Gastrocnemius medialis (tissue), 4 donors: ENCODE measurements at regions not wholly inside any gene's neighbourhood (a gene's known extent, or its start where the extent isn't known, plus 50 kb on each side); places are given as distances from the start of the nearest gene placed in this dataset.
"Not testable (repeated sequence)": the region's sequence is repeated elsewhere in the genome, so short reads cannot be mapped to it uniquely, and the experiment has no call there.

Experiments used
- ATAC-seq, 2 donors: fragments of 150-250 bp; one replicate each; pipeline ENCODE4 v1.9.1; 2016
- DNase-seq, 2 donors: peaks; one replicate each; pipeline ENCODE4 v3.0.0-alpha.2; 2019
- H3K27ac ChIP-seq, 4 donors: fragments of 200-600 bp; sonication (generic); 1 replicate in 1 of 4; 2 replicates in 3 of 4; pipeline ENCODE4 v1.5.1; 2016 to 2018; ENCODE audit warnings: mild to moderate bottlenecking in 2 of 4, moderate library complexity in 1 of 4
- H3K27me3 ChIP-seq, 3 donors: fragments of 200-600 bp; sonication (generic) in 2 of 3; 1 replicate in 1 of 3; 2 replicates in 2 of 3; pipeline versions ENCODE4 v1.5.1 to v1.6.0; 2016 to 2019; ENCODE audit warnings: mild to moderate bottlenecking in 1 of 3, moderate library complexity in 1 of 3
- H3K36me3 ChIP-seq, 2 donors: fragments of 200-600 bp; sonication (generic) in 1 of 2; one replicate each; pipeline ENCODE4 v1.5.1; 2017 to 2018
- H3K4me1 ChIP-seq, 2 donors: fragments of 200-600 bp; sonication (generic) in 1 of 2; one replicate each; pipeline ENCODE4 v1.5.1; 2016 to 2017; ENCODE audit warnings: mild to moderate bottlenecking in 2 of 2
- H3K4me3 ChIP-seq, 4 donors: fragments of 200-600 bp; sonication (generic) in 3 of 4; 1 replicate in 1 of 4; 2 replicates in 3 of 4; pipeline ENCODE4 v1.5.1; 2016 to 2019; ENCODE audit warnings: mild to moderate bottlenecking in 2 of 4
- H3K9me3 ChIP-seq, 3 donors: fragments of 200-600 bp; sonication (generic) in 2 of 3; 1 replicate in 1 of 3; 2 replicates in 2 of 3; pipeline ENCODE4 v1.5.1; 2016 to 2019
- POLR2A ChIP-seq, 2 donors: fragments of 450-650 bp; IDR thresholded peaks; one replicate each; pipeline ENCODE4 v1.6.1; 2017; ENCODE audit warnings: antibody characterized with exemption in 2 of 2, mild to moderate bottlenecking in 2 of 2, moderate library complexity in 2 of 2
- in situ Hi-C, 4 donors: fragments of 200-750 bp; cut with MboI; loops; one replicate each; pipeline versions ENCODE4 v1.15.0 to v1.8.0; 2017; ENCODE audit warnings: low sequenced_read_pairs in 4 of 4
- intact Hi-C: fragments of 100-400 bp; cut with DNase I; formaldehyde crosslinking; loops from one replicate; pipeline ENCODE4 v1.15.1; 2023; ENCODE audit warnings: low total_unique reads
- TF ChIP-seq, protein P1 (sequence below), 5 experiments: fragments of 450-650 bp in 3 of 5; fragments of 200-600 bp in 2 of 5; sonication (generic) in 2 of 5; IDR thresholded peaks in 4 of 5; conservative IDR thresholded peaks in 1 of 5; 1 replicate in 4 of 5; 2 replicates in 1 of 5; pipeline ENCODE4 v1.5.1; 2016 to 2019; ENCODE audit warnings: antibody characterized with exemption in 5 of 5, mild to moderate bottlenecking in 3 of 5, moderate library complexity in 3 of 5

DNA sequence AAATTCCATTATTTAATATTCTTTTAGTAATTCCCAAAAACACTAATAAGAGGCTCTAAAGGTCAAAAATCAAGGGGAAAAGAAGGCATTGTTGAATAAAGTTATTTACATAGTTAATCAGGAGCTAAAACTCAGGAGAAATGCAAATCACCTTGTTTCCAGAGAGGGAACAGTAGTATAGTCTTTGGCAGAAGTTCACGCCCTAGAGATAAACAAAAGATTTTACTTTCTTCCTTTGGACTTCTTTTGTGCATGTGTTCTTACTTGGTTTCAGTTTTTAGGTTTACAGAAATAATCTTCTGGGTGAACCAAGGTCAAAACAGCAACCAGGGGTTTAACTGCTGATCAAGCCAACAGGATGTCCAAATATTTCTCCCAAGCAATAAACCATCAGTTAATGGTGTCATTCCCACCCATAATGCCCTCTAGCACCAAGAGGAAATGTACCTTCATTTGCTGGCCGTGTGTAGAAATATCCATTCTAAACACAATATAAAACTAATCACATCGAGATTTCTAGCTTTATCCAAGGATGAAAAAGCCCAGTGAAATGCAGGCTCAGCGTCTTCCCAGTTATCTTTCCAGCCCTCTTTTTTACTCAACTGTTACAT is 518.8 kb upstream of the SOX9 start:
- ATAC-seq (no peak), DNase-seq (no peak)
- in situ Hi-C loops, result no loop called here
- no peak overlapping the region for H3K4me3 ChIP-seq
- no peaks in the 10 kb centered on the region for H3K27me3 ChIP-seq
- no peak for TF ChIP-seq POLR2A (IDR thresholded peaks at IDR 0.05)
- TF ChIP-seq, protein P1, sequence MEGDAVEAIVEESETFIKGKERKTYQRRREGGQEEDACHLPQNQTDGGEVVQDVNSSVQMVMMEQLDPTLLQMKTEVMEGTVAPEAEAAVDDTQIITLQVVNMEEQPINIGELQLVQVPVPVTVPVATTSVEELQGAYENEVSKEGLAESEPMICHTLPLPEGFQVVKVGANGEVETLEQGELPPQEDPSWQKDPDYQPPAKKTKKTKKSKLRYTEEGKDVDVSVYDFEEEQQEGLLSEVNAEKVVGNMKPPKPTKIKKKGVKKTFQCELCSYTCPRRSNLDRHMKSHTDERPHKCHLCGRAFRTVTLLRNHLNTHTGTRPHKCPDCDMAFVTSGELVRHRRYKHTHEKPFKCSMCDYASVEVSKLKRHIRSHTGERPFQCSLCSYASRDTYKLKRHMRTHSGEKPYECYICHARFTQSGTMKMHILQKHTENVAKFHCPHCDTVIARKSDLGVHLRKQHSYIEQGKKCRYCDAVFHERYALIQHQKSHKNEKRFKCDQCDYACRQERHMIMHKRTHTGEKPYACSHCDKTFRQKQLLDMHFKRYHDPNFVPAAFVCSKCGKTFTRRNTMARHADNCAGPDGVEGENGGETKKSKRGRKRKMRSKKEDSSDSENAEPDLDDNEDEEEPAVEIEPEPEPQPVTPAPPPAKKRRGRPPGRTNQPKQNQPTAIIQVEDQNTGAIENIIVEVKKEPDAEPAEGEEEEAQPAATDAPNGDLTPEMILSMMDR (IDR thresholded peaks at IDR 0.05 in 4 of 5, conservative IDR thresholded peaks at IDR 0.05 in 1 of 5), result no peak
- intact Hi-C loops, result no loop called here
- H3K27ac ChIP-seq, result no peak overlapping the region
- H3K9me3 ChIP-seq, result no peaks in the 10 kb centered on the region
- no peaks in the 10 kb centered on the region for H3K4me1 ChIP-seq
- H3K36me3 ChIP-seq, result no peaks in the 10 kb centered on the region

DNA sequence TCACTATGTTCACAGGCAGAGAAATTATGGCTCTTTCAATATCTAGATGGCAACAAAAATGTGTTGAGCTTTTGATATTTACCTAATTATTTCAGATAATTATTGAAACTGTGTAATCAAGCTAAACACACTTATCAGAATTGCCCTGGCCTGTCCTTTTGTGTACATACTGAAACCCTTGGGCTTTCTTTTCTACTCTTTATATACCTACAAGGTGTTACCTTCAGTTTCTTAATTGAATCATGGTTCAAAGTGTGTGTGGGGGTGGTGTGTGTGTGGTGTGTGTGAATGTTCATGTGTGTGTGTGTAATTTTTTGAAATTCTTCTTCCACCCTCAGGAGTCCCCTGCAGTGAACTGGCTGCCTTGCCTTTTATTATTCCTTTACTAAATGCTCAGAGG is 506.8 kb upstream of the SOX9 start:
- in situ Hi-C loops, result no loop called here
- DNase-seq, result no peak
- no peaks in the 10 kb centered on the region for H3K9me3 ChIP-seq
- no peak overlapping the region for H3K27ac ChIP-seq
- H3K27me3 ChIP-seq, result no peaks in the 10 kb centered on the region
- no peak for TF ChIP-seq POLR2A (IDR thresholded peaks at IDR 0.05)
- TF ChIP-seq, protein P1 (IDR thresholded peaks at IDR 0.05 in 4 of 5, conservative IDR thresholded peaks at IDR 0.05 in 1 of 5), result no peak
- intact Hi-C loops, result no loop called here
- ATAC-seq, result no peak
- H3K36me3 ChIP-seq, result no peaks in the 10 kb centered on the region
- no peak overlapping the region for H3K4me3 ChIP-seq
- H3K4me1 ChIP-seq, result no peaks in the 10 kb centered on the region

DNA sequence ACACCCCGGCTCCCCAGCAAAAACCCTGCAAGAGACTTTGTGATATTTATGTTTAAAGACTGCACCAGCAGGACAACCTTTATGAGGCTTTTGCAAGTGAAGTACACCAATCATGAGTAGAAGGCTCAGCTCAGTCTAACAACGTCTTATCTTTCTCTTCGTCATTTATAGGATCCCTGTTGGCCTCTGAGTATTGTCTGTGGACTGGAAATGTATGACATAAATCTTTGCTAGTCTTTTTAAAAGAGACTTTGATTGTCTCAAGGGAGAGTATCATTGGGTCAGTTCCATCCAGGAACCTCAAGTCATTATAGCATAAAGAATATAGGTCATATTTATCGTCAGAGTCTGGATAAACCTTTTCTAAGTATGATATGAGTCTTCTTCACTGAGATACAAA is 505.0 kb upstream of the SOX9 start:
- Histone ChIP-seq H3K4me3 (no peak overlapping the region), H3K27me3 (no peaks in the 10 kb centered on the region), H3K36me3 (no peaks in the 10 kb centered on the region), H3K4me1 (no peaks in the 10 kb centered on the region), H3K27ac (no peak overlapping the region), H3K9me3 (no peaks in the 10 kb centered on the region)
- in situ Hi-C loops, result no loop called here
- ATAC-seq (no peak), DNase-seq (no peak)
- intact Hi-C loops, result no loop called here
- no peak for TF ChIP-seq POLR2A (IDR thresholded peaks at IDR 0.05)
- TF ChIP-seq, protein P1 (IDR thresholded peaks at IDR 0.05 in 4 of 5, conservative IDR thresholded peaks at IDR 0.05 in 1 of 5), result no peak

DNA sequence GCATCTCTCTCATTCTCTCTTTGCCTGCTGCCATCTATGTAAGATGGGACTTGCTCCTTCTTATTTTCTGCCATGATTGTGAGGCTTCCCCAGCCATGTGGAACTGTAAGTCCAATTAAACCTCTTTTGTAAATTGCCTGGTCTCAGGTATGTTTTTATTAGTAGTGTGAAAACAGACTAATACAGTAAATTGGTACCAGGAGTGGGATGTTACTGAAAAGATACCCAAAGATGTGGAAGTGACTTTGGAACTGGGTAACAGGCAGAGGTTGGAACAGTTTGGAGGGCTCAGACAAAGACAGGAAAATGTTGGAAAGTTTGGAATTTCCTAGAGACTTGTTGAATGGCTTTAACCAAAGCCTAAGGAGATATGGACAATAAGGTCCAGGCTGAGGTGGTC is 503.1 kb upstream of the SOX9 start:
- H3K27ac ChIP-seq, H3K9me3 ChIP-seq, intact Hi-C loops, DNase-seq, H3K4me3 ChIP-seq, ATAC-seq, H3K27me3 ChIP-seq, H3K4me1 ChIP-seq, H3K36me3 ChIP-seq, in situ Hi-C loops: not testable (repeated sequence)

DNA sequence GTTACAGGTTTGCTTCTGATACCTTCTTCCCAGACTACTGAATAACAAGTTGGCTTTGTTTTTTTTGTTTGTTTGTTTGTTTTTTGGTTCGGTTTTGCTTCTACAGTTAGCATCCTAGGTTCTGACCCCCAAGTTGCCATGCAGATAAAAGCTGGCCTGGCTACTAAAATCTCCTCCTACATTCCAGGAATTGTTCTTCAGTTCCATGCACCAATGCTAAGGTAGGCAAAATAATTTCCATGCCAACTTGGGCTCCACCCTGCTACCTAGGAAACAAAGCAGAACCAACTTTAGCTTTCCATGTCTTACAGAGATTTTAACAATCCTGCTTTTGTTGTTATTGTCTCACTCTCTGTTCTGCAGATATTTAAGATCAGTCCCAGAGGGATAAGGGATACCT is 495.5 kb upstream of the SOX9 start:
- Histone ChIP-seq H3K27ac (no peak overlapping the region), H3K4me1 (no peaks in the 10 kb centered on the region), H3K36me3 (no peaks in the 10 kb centered on the region), H3K9me3 (no peaks in the 10 kb centered on the region), H3K4me3 (no peak overlapping the region), H3K27me3 (peaks cover 0 to 2% (median 0%) of the 10 kb centered on the region in 3 donors)
- intact Hi-C loops, result no loop called here
- DNase-seq, result no peak
- no peak for ATAC-seq
- no peak for TF ChIP-seq POLR2A (IDR thresholded peaks at IDR 0.05)
- TF ChIP-seq, protein P1 (IDR thresholded peaks at IDR 0.05 in 4 of 5, conservative IDR thresholded peaks at IDR 0.05 in 1 of 5), result no peak
- in situ Hi-C loops, result no loop called here
